ENCODE measurements at regions not wholly inside any gene's neighbourhood (a gene's known extent, or its start where the extent isn't known, plus 50 kb on each side); places are given as distances from the start of the nearest gene placed in this dataset.

DNA sequence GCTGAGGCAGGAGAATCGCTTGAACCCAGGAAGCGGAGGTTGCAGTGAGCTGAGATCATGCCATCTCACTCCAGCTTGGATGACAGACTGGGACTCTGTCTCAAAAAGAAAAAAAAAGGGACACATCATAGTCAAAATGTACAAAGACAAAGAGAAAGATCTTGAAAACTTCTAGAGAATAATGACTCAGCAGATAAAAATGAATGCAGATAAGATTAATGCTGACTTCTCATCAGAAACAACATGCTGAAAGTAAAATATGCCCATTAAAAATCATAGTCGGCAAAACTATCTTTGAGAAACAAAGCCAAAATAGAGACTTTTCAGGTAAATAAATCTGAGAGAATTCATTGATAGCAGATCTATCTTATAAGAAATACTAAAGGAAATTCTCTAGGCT, 271.1 kb upstream of the GPR149 start:
- H3K36me3 Mint-ChIP-seq = no peaks in the 10 kb centered on the region
- no peaks in the 10 kb centered on the region for H3K27me3 Mint-ChIP-seq
- no peak overlapping the region for H3K4me3 Mint-ChIP-seq
- no peaks in the 10 kb centered on the region for H3K4me1 Mint-ChIP-seq
- peaks cover 0 to 4% (median 0%) of the 10 kb centered on the region in 3 donors for H3K9me3 Mint-ChIP-seq
- no peak overlapping the region for H3K27ac Mint-ChIP-seq

DNA sequence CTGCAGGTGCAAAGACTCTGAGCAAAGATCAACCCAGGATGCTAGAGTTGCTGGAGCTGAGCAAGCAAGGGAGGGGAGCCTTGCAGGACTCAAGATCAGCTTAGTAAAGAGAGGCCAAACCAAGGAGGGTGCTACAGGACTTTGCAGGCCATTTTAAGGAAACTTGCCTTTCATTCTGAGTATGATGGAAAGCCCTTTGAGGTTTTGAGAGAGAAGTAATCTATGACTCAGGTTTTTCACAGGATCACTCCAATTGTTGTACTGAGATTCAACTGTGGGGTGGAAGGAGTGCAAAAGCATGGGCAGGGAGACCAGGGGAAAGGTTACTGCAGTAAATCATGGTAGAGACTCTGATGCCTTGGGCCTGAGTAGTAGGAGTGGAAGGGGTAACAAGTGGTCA, 260.4 kb upstream of the GPR149 start:
- Mint-ChIP-seq H3K4me3 (no peak overlapping the region), H3K4me1 (no peaks in the 10 kb centered on the region), H3K9me3 (no peaks in the 10 kb centered on the region), H3K27ac (no peak overlapping the region), H3K36me3 (no peaks in the 10 kb centered on the region), H3K27me3 (no peaks in the 10 kb centered on the region)

DNA sequence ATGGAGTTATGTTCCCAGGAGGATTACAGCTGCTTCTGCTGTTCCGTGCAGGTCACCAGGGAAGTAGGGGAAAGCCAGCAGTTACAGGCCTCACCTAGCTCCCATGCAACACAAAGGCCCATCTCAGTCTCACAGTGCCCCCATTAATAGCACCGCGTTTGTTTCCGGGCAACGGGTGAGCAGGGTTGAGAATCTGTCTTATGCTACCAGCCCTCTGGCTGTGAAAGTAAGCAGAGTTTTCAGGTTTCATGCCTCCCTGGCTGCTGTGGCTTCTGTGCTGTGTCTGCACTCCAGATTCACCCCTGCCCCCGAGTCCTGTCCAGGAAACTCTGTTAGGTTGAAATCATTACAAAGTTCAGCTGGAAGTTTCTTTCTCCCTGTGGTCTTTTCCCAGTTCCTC, 254.4 kb upstream of the GPR149 start:
- Mint-ChIP-seq H3K4me3 (no peak overlapping the region), H3K27me3 (no peaks in the 10 kb centered on the region), H3K27ac (no peak overlapping the region), H3K36me3 (peaks cover 3% of the 10 kb centered on the region), H3K9me3 (peaks cover 7 to 9% (median 8%) of the 10 kb centered on the region in 3 donors), H3K4me1 (no peaks in the 10 kb centered on the region)

DNA sequence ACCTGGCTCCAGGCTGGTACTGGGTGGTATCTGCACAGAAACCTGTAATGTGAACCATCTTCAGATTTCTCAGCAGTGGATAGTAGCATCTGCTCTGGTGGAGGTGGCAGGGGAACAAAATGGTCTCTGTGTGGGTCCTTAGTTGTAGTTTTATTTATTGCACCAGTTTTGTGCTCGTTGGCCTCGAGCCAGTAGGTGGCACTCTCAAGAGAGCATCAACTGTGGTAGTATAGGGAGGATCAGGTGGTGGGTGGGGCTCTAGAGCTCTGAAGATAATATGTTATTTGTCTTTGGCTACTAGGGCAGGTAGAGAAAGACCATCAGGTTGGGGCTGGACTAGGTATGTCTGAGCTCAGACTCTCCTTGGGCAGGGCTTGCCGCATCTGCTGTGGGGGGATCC, 254.0 kb upstream of the GPR149 start:
- Mint-ChIP-seq H3K9me3 (peaks cover 7 to 9% (median 8%) of the 10 kb centered on the region in 3 donors), H3K27me3 (no peaks in the 10 kb centered on the region), H3K27ac (no peak overlapping the region), H3K36me3 (peaks cover 3% of the 10 kb centered on the region), H3K4me3 (no peak overlapping the region), H3K4me1 (no peaks in the 10 kb centered on the region)

DNA sequence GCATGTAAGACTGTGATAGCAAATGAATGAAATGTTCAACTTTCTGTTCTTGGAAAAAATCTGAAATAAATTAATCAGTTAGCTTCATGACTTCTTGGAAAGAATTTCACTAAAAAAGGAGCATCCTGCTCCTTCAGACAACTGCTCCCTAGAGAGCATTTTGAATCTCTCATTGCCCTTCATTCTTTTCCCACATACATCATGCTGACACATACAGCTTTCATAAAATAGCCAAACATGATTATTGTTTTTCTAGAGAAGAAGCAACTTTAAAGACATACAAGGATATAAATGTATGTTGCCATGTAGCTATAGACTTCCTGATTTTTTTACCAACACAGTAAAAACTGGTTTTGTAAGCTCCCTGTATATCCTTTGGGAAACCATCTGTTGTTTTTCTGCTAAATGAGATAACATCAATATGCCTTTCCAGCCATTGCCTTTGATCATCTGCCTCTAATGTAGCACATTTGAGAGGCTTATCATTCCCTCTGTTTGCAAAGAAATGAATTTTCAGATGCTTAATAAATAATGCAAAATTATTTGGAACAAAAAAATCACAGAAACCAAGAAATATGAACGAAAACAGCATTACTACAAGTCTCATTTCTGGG, 248.2 kb upstream of the GPR149 start:
- Mint-ChIP-seq H3K4me3 (no peak overlapping the region), H3K27ac (no peak overlapping the region), H3K9me3 (peaks cover 2 to 5% (median 4%) of the 10 kb centered on the region in 3 donors), H3K36me3 (no peaks in the 10 kb centered on the region), H3K27me3 (no peaks in the 10 kb centered on the region), H3K4me1 (no peaks in the 10 kb centered on the region)

DNA sequence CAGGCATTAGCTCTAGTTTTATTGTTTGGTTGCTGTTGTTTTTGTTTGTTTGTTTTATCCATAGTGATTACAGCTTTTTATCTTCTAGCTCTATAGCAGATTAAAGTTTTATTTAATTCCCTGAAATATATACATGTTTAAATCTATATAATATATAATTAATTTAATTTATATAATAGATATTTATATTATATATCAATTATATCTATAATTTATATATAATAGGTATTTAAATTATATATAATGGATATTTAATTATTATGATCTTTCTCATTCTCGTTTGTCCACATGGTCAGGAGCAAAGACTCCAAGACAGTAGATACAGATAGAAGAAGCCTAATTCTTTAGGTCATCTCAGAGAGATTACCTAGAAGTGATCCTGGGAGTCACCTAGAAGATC, 238.8 kb upstream of the GPR149 start:
- no peaks in the 10 kb centered on the region for H3K36me3 Mint-ChIP-seq
- H3K27me3 Mint-ChIP-seq = no peaks in the 10 kb centered on the region
- H3K4me1 Mint-ChIP-seq = no peaks in the 10 kb centered on the region
- H3K4me3 Mint-ChIP-seq = no peak overlapping the region
- peaks cover 0 to 3% (median 2%) of the 10 kb centered on the region in 3 donors for H3K9me3 Mint-ChIP-seq
- H3K27ac Mint-ChIP-seq = no peak overlapping the region

DNA sequence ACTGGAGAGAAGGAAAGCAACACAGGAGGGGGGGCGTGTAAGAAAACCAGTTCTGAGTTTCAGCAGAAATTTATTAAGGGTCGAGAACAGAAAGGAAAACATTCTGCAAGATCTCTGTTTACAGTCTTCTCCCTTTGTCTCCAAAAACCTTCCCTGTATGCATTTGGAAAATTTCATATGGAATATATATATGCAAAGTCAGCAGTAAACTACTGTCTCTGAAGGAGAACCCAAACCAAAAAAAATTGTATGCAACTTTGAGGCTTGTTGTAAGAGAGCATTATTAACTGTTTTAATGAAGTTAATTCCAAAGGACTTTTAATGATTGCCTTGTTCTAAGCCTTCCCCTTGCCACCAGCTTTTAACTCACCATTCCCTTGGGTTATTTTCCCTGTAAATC, 238.2 kb upstream of the GPR149 start:
- Mint-ChIP-seq H3K9me3 (peaks cover 0 to 3% (median 3%) of the 10 kb centered on the region in 3 donors), H3K27me3 (no peaks in the 10 kb centered on the region), H3K36me3 (no peaks in the 10 kb centered on the region), H3K4me3 (no peak overlapping the region), H3K27ac (no peak overlapping the region), H3K4me1 (no peaks in the 10 kb centered on the region)

DNA sequence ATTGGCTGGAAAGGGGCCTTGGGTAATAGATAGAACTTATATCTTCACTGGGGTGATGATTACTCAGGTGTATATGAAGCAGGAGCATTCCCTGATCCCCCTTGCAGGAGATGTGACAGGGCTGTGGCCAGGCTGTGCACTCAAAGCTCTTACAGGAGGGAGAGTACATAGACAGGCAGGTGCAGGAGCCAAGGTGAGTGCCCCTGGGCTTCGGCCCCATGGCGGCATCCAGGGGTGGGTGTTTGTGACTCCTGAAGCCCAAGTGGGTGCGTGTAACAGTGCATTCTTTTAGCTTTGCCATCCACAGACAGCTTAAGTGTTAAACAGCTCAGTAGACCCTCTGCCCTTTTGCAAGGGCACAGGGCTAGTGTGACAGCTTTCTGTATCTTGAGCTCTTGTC, 236.6 kb upstream of the GPR149 start:
- no peaks in the 10 kb centered on the region for H3K27me3 Mint-ChIP-seq
- H3K9me3 Mint-ChIP-seq = peaks cover 3 to 5% (median 4%) of the 10 kb centered on the region in 3 donors
- no peak overlapping the region for H3K27ac Mint-ChIP-seq
- H3K36me3 Mint-ChIP-seq = no peaks in the 10 kb centered on the region
- H3K4me3 Mint-ChIP-seq = no peak overlapping the region
- no peaks in the 10 kb centered on the region for H3K4me1 Mint-ChIP-seq

DNA sequence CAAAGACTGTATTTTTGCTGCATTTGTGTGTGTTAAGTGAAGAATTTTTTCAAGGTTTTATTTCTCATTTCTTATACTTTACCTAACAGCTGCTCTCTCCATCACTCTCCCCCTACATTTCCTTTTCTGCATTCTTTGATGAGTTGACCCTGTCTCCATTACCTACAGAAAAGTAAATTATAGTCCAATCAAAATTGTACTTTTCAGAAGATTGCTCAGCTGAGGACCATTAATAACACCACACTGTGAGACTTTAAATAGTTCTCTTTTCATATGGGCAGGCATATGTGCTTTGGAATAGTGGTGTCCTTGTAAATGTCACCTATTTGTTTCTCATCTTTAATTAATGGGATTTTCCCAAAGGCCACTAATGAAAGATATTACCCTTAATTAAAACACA, 234.7 kb upstream of the GPR149 start:
- no peak overlapping the region for H3K4me3 Mint-ChIP-seq
- no peak overlapping the region for H3K27ac Mint-ChIP-seq
- H3K4me1 Mint-ChIP-seq = no peaks in the 10 kb centered on the region
- no peaks in the 10 kb centered on the region for H3K27me3 Mint-ChIP-seq
- no peaks in the 10 kb centered on the region for H3K36me3 Mint-ChIP-seq
- peaks cover 4 to 12% (median 5%) of the 10 kb centered on the region in 3 donors for H3K9me3 Mint-ChIP-seq

DNA sequence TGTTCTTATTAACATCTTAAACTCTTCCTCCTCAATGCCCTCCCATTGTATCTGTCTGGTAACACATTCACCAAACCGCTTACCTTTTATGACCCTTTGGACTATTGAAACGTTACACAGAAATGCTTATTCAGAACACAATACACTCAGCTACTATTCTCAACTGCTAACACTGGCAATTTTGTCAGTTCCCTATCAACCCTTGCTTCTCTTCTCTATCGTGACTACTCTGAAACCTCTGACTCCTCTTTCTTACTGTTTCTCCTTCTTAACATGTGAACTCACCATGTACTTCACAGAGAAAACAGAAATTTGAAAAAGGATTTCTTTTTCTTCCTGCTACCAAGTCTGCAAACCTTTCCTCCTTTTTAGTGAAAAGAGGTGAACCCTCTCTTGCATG, 232.9 kb upstream of the GPR149 start:
- Mint-ChIP-seq H3K9me3 (peaks cover 4 to 12% (median 5%) of the 10 kb centered on the region in 3 donors), H3K27me3 (no peaks in the 10 kb centered on the region), H3K36me3 (no peaks in the 10 kb centered on the region), H3K27ac (no peak overlapping the region), H3K4me3 (no peak overlapping the region), H3K4me1 (no peaks in the 10 kb centered on the region)

DNA sequence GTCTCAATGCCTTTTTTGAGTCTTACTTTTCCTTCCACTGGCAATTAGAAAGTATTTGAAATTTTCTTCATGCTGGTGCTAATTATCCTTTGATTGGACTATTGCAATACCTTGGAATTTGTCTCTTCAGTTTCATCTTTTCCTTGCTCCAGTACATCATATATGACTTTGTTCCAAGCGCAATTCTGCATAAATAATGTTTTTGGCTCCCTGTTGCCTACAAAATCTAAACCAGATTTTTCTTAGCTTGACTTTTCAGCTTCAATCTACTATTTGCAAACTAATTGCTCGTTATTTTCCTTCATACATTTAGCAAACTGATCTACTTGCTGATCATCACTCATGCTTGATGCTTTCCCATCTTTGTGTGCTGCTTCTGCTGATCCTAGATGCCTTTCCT, 230.8 kb upstream of the GPR149 start:
- Mint-ChIP-seq H3K27ac (no peak overlapping the region), H3K4me3 (no peak overlapping the region), H3K9me3 (peaks cover 2 to 12% (median 5%) of the 10 kb centered on the region in 3 donors)

DNA sequence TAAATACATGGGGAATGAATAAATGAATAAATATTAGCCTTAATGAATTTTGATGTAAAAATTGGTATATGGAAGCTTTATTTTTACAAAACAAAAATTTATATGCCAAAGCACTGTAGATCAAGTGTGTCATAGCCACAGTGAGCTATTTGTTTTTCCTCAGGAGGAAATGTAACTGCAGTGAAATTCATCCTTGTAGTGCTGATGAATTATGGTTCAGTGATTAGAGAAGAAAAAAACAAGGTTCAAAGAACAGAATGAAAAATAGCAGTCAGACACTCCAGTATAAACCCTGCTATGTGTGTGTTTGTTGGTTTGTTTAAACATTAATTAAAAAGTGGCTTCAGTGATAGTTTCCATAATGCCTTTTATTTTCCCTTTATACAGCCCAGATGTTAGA, 228.0 kb upstream of the GPR149 start:
- Mint-ChIP-seq H3K9me3 (peaks cover 0 to 9% (median 6%) of the 10 kb centered on the region in 3 donors), H3K4me1 (no peaks in the 10 kb centered on the region)

More for the DNA sequence above, 230.8 kb upstream of the GPR149 start:
- no peaks in the 10 kb centered on the region for H3K27me3 Mint-ChIP-seq
- H3K4me1 Mint-ChIP-seq = no peaks in the 10 kb centered on the region
- H3K36me3 Mint-ChIP-seq = no peaks in the 10 kb centered on the region

DNA sequence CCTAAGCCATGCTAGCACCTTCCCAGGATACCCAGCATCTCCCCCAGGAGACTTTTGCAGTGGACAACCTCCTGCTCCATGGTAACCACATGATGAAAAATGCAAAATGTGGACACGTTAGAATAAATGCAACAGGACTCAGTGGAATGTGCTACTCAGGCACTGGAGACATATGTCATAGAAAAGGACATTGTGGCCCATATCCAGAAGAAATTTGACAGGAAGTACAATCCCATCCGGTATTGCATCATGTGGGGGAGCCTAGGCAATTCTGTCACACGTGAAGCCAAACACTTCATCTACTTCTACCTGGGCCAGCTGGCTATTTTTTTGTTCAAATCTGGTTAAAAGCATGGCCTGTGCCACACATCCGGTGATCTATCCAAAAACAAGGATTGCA, 227.2 kb upstream of the GPR149 start:
- H3K4me1 Mint-ChIP-seq = no peaks in the 10 kb centered on the region
- H3K9me3 Mint-ChIP-seq = peaks cover 0 to 9% (median 4%) of the 10 kb centered on the region in 3 donors
- H3K36me3 Mint-ChIP-seq = no peaks in the 10 kb centered on the region
- no peak overlapping the region for H3K4me3 Mint-ChIP-seq
- H3K27ac Mint-ChIP-seq = no peak overlapping the region
- no peaks in the 10 kb centered on the region for H3K27me3 Mint-ChIP-seq

More for the DNA sequence above, 228.0 kb upstream of the GPR149 start:
- no peaks in the 10 kb centered on the region for H3K27me3 Mint-ChIP-seq
- no peak overlapping the region for H3K27ac Mint-ChIP-seq
- no peak overlapping the region for H3K4me3 Mint-ChIP-seq
- no peaks in the 10 kb centered on the region for H3K36me3 Mint-ChIP-seq

DNA sequence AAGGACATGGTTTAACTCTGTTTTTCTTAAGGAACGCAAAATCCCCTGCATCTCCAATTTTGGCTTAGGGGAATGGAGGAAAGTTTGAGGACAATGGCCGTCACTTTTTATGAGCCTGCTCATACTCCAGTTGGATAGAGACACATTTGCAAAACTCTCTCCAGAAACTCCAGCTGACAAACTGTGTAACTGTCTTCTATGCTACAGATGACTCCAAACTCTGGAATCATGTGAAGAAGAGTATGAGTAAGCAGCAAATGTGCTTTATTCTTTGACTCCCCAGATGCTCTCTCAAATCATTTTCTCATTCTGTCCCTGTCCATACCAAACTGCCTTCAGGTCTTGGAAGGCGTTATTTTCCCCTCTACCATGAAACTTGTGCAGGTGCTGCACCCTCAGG, 226.5 kb upstream of the GPR149 start:
- H3K27ac Mint-ChIP-seq = no peak overlapping the region
- no peaks in the 10 kb centered on the region for H3K27me3 Mint-ChIP-seq
- no peaks in the 10 kb centered on the region for H3K4me1 Mint-ChIP-seq
- no peaks in the 10 kb centered on the region for H3K36me3 Mint-ChIP-seq
- H3K4me3 Mint-ChIP-seq = no peak overlapping the region
- H3K9me3 Mint-ChIP-seq = peaks cover 0 to 9% (median 2%) of the 10 kb centered on the region in 3 donors

DNA sequence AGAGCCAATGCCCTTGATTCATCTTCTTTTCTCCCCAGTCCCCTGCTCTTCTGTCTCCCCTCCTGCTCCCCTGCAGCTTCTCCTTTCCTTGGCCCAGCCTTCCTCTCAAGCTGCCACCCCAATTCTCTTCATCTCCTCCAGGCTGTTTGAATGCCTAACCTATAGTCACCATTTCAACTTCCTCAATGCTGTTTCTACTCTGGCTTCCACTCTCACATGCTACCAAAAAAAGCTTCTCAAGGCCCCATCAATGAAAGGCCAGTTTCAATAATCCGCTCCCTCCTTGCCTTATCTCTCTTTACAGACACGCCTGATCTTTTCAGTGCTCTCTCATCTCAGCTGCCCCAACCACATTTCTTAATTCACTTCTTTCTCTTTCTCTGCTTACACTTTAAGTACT, 212.2 kb upstream of the GPR149 start:
- H3K27ac Mint-ChIP-seq = peak overlapping the region in 1 of 3 donors; percentile 51
- peaks cover 1% of the 10 kb centered on the region for H3K36me3 Mint-ChIP-seq
- no peaks in the 10 kb centered on the region for H3K4me1 Mint-ChIP-seq

DNA sequence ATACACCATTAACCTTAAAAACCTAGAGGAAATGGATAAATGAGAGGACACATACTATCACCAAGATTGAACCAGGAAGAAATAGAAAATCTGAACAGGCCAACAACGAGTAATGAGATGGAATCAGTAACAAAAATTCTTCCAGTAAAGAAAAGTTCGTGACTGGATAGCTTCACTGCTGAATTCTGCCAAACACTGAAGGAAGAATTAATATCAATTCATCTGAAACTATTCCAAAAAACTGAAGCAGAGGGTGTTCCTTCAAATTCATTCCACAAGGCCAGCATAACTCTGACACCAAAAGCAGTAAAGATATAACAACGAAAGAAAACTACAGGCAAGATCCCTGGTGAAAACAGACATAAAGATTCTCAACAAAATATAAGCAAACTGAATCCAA, 195.8 kb upstream of the GPR149 start:
- Mint-ChIP-seq H3K27ac (no peak overlapping the region), H3K4me1 (no peaks in the 10 kb centered on the region), H3K4me3 (no peak overlapping the region), H3K36me3 (no peaks in the 10 kb centered on the region), H3K27me3 (no peaks in the 10 kb centered on the region), H3K9me3 (peaks cover 6 to 8% (median 7%) of the 10 kb centered on the region in 3 donors)

More for the DNA sequence above, 212.2 kb upstream of the GPR149 start:
- Mint-ChIP-seq H3K9me3 (peaks cover 0 to 9% (median 9%) of the 10 kb centered on the region in 3 donors), H3K27me3 (no peaks in the 10 kb centered on the region), H3K4me3 (no peak overlapping the region)
